ENCODE measurements at regions not wholly inside any gene's neighbourhood (a gene's known extent, or its start where the extent isn't known, plus 50 kb on each side); places are given as distances from the start of the nearest gene placed in this dataset.
"Not testable (repeated sequence)": the region's sequence is repeated elsewhere in the genome, so short reads cannot be mapped to it uniquely, and the experiment has no call there.

DNA sequence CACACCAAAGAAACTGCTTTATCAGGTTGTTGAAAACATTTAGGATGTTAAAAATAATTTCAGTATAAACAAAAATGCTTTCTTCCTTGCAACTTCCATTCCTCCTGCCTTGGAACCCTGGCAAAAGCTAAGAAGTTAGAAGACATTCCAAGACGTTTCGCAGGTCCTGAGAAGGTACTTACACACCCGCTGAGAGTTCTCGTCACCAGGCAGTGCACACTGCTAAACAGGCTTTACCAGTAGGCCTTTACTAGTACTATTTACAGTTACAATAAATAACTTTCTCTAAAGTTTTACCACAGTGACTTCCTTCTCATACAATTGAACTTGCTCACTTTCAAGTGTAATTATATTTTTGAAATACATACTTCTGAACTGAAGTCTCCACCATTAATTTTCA lies 81.4 kb upstream of the RPS6KA2 start:
- DNase-seq (ENCODE audit: low read depth in 4 of 4, low spot score in 2 of 4), result no peak

DNA sequence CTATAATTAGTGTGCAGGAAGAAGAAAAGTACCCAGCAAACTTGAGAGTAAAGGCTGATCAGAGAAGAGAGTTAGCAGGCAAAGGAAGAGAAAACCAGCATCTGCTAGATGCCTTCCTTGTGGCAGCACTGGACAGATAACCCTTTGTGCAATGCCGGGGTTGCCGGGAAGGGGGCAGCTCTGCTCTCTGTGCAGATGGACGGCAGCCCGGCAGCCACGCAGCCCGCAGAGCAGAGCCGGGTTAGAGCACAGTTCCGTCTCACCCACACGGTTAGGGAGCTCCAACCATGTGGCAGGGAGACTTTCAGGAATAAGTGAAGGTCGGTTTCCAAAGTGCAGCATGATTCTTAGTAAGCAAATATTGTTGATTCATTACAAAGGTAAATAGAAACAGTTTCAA lies 80.0 kb upstream of the RPS6KA2 start:
- no peak for DNase-seq (ENCODE audit: low read depth in 4 of 4, low spot score in 2 of 4)

DNA sequence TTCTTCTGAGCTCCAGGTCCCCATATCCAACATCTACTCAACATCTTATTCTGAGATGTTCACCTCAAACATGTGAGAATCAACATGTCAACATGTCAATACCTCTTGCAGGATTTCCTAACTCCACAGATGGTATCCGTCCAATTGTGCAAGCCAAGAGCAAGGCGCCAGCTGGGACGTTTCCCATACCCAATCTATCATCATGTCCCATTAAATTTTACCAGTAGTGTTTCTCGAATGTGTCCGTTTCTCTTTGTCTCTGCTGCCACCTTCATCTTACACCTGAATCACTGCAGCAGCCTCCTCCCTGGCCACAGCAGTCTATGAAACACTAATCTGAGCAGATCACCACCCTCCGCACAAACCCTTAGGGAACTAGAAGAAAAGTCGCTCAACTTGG lies 78.0 kb upstream of the RPS6KA2 start:
- DNase-seq (ENCODE audit: low read depth in 4 of 4, low spot score in 2 of 4), result no peak

DNA sequence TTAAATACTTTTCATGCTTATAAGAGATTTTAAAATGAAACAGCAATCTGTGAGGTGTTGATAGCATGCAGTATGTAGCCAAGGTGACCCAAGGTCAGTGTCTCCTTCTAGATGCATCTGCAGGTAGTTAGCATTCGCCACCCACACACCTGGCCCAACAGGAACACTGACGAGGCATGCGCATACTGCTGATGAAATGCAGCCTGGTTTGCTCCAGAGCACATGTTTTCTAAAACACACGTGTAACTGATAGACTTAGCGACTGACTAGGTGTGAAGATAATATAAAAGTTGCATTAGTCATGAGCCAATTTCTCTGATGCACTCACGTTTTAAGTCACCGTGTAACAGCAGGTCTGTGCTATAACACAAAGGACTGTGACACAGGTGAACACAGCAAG lies 77.1 kb upstream of the RPS6KA2 start:
- no peak for DNase-seq (ENCODE audit: low read depth in 4 of 4, low spot score in 2 of 4)

DNA sequence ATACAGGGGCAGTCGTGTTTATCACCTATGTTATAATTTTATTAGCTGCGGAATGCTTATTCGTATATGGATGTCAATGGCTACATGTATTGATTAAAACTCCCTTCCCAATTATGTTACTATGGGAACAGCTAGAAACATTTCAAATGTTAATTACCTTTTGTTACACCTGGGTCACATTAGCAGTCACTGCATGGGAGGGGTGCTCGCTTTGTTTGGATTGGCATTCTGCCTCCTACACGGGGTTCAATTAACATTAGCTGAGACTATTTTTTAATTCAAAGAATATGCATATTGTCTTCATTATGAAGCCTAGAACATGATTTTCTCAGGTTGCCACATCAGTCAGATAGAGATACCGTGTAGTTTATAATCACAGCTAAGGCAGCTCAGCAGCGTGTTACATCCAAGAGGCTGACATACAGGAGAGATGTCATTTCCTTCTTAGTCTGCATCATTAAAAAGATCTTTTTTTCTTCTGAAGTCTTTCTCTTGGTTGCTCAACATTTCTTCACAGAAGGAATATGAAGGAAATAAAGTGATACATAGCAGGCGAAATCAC lies 76.2 kb upstream of the RPS6KA2 start:
- no peak for DNase-seq (ENCODE audit: low read depth in 4 of 4, low spot score in 2 of 4)

DNA sequence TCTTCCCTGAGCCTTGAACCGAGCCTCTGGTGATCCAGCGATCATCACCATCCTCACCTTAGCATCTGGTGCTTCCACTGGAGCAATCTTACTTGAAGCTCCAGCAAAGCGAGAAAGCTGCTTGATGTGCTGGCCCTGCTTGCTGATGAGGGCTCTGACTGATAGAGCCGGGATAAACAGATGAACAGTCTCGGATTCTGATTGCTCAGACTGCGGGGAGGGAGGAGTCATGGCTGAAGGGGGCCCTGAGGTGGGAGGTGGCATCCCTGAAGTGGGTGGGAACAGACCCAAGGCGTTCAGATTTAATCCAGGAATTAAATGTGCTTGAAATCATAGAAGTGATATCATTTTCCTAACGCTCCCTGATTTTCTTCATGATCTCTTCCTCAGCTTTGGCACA lies 74.4 kb upstream of the RPS6KA2 start:
- not testable (repeated sequence) for DNase-seq (ENCODE audit: low read depth in 4 of 4, low spot score in 2 of 4)

DNA sequence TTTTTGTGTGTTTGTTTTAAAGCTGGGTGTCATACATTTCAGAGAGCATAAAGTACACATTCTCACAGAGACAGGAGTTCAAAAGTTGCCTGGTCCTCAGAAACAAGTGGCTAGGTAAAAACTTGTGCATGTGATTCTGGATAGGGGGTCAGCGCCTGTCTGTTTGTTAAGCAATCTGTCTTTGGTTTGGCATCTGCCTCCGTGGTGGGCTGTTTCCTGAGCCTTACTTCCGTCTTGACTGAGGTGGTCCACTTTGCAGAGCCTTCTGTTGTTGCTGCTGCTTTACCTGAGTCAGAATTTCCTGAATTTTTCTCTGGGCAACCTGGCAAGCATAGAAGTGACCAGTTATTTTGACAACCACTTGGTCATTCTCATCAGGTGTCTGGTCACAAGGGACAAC lies 73.8 kb upstream of the RPS6KA2 start:
- not testable (repeated sequence) for DNase-seq (ENCODE audit: low read depth in 4 of 4, low spot score in 2 of 4)

DNA sequence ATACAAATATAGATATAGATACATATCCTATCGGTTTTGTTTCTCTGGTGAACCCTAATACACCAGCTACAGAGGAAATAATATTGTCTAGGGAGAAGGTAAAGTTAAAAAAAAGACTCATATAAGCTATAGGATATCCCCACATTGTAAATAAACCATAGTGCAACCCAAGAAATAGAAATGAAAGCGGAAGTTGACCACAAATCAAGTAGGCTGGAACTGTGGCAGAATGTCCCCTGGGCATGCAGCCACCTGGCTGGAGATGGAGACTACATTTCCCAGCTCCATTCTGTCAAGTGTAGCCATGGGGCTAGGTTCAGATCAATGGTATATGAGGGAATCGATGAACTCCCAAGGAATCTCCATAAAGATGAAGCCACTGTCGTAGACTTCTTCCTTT lies 70.1 kb upstream of the RPS6KA2 start:
- no peak for DNase-seq (ENCODE audit: low read depth in 4 of 4, low spot score in 2 of 4)

DNA sequence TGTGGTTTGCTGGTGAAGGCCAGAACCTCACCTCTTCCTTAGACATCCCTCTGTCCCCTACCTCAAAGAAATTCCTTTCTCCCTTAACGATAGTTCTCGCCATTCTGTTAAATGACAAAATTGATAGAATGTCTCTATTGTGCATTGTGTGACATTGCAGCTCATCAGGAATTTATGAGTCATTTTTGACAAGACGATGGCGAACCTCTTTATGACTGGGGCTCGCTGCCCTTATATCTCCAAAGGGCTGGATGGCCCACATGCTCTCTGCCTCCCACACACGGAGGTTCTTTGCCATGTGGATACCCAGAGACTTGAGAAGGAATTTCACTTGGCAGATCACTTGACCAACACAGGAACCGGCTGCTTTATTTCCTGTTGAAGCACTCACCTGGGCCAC lies 66.8 kb upstream of the RPS6KA2 start:
- no peak for DNase-seq (ENCODE audit: low read depth in 4 of 4, low spot score in 2 of 4)

DNA sequence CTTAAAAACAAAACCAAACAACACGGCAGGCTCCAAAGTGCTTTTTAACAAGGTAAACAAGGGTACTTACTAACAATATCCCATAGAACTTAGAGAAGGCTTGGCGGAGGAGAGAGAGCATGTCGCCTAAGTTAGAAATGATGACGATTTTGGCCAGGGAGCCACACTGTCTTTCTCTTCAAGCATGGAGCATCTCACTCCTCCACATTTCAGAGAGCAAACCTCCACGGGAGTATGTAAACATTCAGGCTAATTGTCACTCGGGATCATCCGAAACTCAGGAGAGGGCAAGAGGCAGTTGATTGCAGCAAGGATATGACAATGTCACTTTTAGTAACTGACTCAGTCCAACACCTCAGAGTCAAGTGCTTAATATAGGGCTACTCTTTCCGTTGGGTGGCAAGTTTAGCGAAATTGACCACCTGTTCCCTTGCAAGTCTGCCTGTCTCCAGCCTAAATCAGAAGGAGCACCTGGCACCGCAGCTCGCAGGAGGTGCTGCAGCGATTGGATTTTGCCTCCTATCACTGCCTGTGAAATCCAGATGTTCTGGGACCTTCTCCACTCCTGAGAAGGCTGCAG lies 65.8 kb upstream of the RPS6KA2 start:
- DNase-seq (ENCODE audit: low read depth in 4 of 4, low spot score in 2 of 4), result no peak

DNA sequence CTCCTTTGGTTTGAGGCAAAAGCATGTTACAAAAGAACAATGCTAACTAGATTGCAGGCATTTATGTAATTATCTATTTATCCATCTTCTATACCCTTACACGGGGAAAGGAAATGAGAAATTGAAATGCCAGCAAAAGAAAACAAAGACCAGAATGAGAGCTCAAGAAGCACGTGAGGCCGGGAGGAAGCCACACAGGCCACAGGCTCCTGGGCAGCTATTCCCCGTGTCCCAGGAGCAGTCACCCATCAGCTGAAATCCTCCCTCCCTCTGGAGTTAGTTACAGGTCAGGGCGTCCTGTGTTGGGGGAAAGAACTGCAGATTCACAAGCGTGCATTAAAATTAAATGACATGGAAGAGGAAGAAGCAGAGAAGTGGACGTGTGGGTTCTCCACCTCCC lies 64.7 kb upstream of the RPS6KA2 start:
- DNase-seq (ENCODE audit: low read depth in 4 of 4, low spot score in 2 of 4), result no peak

DNA sequence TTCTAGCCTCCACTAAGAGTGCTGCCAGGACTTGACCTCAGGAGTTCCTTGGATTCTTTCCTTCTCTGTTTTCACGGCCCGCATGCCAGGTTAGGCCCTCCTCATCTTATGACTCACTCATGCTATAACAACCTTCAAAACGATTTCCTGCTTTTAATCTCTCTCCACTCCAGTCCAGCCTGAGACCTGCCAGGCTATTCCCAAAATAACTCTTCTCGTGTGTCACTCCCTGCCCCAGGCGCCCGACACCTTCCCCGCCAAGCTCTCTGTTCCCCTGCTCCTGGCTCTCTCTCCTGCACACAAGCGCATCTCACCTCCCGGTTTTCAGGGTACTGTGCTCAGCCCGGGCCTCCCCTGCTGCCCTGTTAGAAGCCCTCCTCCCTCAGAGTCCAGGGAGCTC lies 64.1 kb upstream of the RPS6KA2 start:
- no peak for DNase-seq (ENCODE audit: low read depth in 4 of 4, low spot score in 2 of 4)

DNA sequence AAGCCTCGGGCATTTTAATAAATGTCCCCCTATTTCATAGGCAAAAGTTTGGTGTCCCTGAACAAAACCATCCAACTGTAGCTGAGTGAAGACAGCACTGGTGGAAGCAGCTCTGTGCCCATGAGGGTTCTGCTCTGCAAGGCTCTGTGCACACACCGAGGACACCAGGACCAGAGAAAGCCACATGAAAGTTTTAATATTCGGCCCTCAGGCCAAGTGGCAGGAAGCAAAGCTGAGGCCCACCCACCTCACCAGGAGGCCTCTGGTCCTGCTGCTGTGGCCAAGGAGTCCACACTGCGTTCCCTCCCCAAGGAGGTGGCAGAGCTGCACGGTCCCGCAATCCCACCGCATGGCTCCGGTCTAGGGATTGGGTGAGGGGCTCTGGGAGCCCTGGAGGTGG lies 62.6 kb upstream of the RPS6KA2 start:
- DNase-seq (ENCODE audit: low read depth in 4 of 4, low spot score in 2 of 4), result no peak

DNA sequence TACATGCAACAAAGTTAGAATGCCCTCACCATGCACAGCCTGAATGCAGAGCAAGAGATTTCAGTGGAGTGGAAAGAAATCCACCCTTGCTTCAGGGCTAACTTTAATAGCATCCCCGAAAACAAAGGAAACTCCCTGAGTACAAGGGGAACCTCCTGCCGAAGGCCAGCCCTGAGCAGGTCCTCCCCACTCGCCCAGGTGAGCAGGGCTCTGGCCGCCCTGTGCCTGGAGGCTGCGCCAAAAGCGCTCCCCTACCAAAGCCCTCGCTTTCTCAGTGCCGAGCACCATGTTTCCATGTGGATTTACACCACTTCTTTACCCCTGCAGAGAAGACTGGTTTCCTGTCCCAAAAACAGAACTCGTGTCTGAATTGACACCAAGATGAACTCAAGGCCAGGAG lies 61.9 kb upstream of the RPS6KA2 start:
- DNase-seq (ENCODE audit: low read depth in 4 of 4, low spot score in 2 of 4), result no peak

DNA sequence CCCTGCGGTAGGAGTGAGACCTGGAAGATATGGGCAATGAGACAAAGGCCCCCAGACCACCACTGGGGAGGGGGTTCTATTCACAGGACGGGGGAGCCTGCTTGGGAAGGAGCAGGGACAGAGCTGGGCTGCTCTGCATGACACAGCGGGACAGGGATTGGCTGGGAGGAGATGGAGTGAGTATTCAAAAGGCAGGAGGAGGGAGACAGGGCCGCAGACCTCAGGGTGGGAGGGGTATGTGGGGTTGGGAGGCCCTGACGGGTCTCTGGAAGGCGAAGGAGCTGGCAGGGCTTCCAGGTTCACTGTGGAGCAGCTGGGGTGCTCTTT lies 60.8 kb upstream of the RPS6KA2 start:
- no peak for DNase-seq (ENCODE audit: low read depth in 4 of 4, low spot score in 2 of 4)

DNA sequence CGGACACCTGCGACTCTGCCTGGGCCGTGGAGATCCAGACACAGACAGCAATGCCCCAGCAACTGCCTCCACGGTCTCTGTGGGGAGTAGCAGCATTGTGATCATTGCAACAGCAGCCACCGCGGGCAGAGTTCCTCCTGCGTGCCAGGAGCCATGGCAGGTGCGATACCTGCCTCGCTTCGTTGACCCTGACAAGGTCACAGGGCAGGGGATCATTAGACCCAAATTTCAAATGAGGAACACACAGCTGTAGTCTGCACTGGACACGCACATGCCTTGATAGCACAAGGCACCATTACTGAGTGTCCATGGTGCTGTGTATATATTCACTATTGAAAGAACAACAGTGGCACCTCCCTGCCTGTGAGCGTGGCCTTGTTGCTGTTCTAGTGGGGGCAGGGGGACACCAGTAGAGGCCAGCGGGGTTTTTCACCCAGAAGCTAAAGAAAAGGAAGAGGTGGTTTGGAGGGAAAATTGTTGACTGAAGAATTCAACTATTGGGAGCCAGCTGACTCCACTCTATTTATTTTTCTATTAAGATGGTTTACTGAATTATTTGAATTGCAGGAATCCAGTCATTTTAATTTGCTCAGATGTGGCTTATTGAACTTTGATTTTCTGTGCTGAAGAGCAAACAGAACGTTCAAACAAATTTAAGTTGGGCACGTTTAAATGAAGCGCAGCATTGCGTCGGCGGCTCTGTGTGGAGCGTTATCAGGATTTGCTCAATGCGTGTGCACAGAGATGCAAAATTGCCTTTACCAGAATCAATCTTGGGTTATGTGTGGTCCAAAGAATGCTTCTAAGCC lies 60.2 kb upstream of the RPS6KA2 start:
- no peak for DNase-seq (ENCODE audit: low read depth in 4 of 4, low spot score in 2 of 4)

DNA sequence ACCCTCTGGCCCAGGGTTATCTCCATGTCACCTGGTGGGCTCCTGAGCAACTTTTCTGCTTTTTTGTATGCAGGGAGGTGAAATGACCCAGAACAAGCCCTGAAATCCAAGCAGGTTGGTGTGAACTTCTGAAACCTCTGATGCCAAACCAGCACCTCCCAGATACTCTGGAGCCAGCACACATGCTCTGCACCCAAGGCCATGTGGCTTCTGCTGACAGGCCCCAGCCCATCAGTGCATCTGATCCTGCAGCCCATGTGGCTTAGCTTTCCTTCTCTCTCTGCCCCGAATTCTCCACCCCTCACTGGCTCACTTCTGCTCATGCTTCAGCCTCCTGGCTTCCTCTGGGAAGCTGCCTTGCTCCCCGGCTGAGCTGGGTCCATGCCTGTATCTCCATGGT lies 59.3 kb upstream of the RPS6KA2 start:
- DNase-seq (ENCODE audit: low read depth in 4 of 4, low spot score in 2 of 4), result no peak

DNA sequence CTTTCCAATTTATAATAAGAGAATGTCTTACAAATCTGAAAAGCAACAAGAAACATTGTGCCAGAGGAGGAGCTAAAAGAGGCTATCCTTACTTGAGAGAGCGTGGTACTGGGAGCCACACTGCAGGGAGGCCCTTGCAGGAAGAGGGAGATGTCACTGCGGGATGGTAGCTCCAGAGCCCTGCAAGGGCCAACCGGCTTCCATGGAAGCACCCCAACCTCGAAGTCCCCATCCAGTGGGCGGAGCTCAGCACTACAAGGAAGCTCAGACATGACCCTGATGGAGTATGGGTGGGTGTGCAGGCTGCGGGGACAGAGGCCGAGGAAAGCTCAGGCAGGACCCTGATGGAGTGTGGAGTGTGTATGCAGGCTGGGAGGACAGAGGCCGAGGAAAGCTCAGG lies 57.8 kb upstream of the RPS6KA2 start:
- DNase-seq (ENCODE audit: low read depth in 4 of 4, low spot score in 2 of 4), result no peak

DNA sequence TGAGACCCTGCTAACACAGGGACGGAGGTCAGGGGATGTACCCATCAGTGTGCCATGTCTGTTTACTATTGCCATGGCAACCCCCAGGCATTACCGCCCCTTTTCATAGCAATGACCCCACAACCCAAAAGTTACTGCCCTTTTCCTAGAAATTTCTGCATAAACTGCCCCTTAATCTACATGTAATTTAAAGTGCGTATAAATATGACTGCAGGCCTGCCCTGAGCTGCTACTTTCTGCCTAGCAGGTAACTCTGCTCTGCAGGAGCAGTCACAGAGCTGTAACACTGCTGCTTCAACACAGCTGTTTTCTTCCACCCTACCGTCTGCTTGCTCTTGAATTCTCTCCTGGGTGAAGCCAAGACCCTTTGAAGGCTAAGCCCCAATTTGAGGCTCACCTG lies 57.1 kb upstream of the RPS6KA2 start:
- no peak for DNase-seq (ENCODE audit: low read depth in 4 of 4, low spot score in 2 of 4)

DNA sequence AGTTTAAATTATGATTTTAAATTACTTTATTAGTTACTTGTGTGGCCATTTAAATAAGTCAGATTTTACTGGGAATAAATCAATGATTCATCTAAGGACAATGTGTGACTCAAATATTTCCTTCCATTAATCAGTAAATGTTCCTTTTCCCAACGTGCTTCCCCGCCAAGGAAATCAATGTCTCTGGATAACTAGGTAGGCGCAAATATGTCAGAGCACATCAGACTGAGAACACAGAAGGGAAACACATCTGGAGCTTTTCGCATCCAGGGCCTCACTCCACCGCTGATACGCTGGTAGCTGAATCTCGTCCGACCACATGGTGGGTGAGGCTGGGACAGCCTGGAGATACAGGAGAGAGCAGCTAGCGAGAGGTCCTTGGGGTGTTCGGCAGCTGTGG lies 56.4 kb upstream of the RPS6KA2 start:
- no peak for DNase-seq (ENCODE audit: low read depth in 4 of 4, low spot score in 2 of 4)

DNA sequence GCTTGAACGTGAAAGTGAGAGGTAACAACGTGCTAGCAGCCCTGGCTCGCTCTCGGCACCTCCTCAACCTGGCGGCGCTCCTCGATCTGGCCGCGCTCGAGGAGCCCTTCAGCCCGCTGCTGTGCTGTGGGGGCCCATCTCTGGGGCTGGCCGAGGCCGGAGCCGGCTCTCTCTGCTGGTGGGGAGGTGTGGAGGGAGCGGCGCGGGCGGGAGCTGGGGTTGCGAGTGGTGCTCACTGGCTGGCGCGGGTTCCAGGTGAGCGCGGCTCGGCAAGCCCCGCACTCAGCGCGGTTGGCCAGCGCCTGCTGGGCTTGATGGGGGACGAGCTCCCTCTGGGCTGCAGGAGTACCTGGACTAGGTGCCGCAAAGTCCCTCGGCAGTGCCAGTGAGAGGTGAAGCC lies 52.5 kb upstream of the RPS6KA2 start:
- no peak for DNase-seq (ENCODE audit: low read depth in 4 of 4, low spot score in 2 of 4)

DNA sequence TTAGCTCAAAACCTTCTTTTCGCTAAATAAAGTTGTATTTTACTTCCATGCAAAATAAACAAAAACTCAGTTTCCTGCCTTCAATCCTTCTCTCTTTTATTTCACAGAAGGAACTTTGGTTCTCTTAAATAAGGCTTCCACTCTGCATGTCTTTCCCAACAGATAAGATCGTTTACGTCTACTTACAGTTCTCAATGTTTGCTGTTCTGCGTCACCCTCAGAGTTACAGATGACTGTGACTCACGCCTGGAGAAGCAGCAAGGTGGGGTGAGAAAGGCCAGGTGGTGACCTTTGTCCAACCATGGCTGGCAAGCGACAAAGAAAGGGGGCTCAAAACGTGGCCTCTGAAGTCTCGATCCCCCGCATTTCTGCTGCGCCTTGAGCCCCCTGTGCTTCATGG lies 51.4 kb upstream of the RPS6KA2 start:
- DNase-seq (ENCODE audit: low read depth in 4 of 4, low spot score in 2 of 4), result no peak

DNA sequence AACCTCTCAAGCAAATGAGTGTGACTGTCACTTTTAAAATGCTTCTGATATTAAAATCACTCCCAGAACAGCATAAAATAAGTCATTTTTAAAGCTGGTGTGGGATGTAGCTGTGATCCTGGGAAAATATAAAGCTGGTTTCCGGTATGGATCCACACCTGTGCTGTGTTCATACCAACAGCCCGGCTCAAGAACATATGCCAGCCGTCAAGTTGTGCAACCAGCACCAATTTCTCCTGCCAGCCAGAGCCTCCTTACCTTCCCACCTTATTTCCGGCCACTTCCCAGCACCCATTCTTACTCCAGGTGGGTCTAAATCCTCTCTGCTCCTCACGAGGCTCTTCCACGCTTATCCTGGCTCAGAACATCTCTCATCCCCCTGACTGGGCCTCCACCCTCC lies 50.9 kb upstream of the RPS6KA2 start:
- DNase-seq (ENCODE audit: low read depth in 4 of 4, low spot score in 2 of 4), result no peak
